NCI-H1930 (cell line): ENCODE measurements at regions not wholly inside any gene's neighbourhood (a gene's known extent, or its start where the extent isn't known, plus 50 kb on each side); places are given as distances from the start of the nearest gene placed in this dataset.
"Not testable (repeated sequence)": the region's sequence is repeated elsewhere in the genome, so short reads cannot be mapped to it uniquely, and the experiment has no call there.

Experiments
- DNase-seq, 2 experiments: peaks; one replicate each; lab custom pipeline; 2025; lab: John Stamatoyannopoulos, UW

GRCh38 chr12:25875661-25876060 is 82.8 kb upstream of the RASSF8 start:
- DNase-seq, result no peak

- DNase-seq, result no peak
Observed at GRCh38 chr12:25876383-25877045, 82.0 kb upstream of the RASSF8 start.

GRCh38 chr12:25877446-25877845 is 81.0 kb upstream of the RASSF8 start:
- DNase-seq, result no peak

GRCh38 chr12:25882266-25882665 is 76.2 kb upstream of the RASSF8 start:
- DNase-seq, result no peak

- no peak for DNase-seq
Observed at GRCh38 chr12:25883026-25883916, 75.2 kb upstream of the RASSF8 start.

- DNase-seq, result no peak
Observed at GRCh38 chr12:25884024-25884919, 74.2 kb upstream of the RASSF8 start.

GRCh38 chr12:25884920-25885234 is 73.6 kb upstream of the RASSF8 start:
- no peak for DNase-seq

GRCh38 chr12:25886396-25886795 is 72.1 kb upstream of the RASSF8 start:
- no peak for DNase-seq

GRCh38 chr12:25887367-25887766 is 71.1 kb upstream of the RASSF8 start:
- DNase-seq, result no peak

- DNase-seq, result no peak
Observed at GRCh38 chr12:25889185-25889584, 69.3 kb upstream of the RASSF8 start.

- DNase-seq, result not testable (repeated sequence)
Observed at GRCh38 chr12:25891095-25891494, 67.4 kb upstream of the RASSF8 start.

GRCh38 chr12:25894759-25895158 is 63.7 kb upstream of the RASSF8 start:
- DNase-seq, result no peak

GRCh38 chr12:25896981-25897380 is 61.5 kb upstream of the RASSF8 start:
- DNase-seq, result no peak

GRCh38 chr12:25903603-25904245 is 54.8 kb upstream of the RASSF8 start:
- DNase-seq, result no peak

- DNase-seq, result no peak
Observed at GRCh38 chr12:25904442-25904841, 54.0 kb upstream of the RASSF8 start.

- DNase-seq, result no peak
Observed at GRCh38 chr12:25906651-25907340, 51.7 kb upstream of the RASSF8 start.
